PC-3 (cell line): ENCODE measurements at regions not wholly inside any gene's neighbourhood (a gene's known extent, or its start where the extent isn't known, plus 50 kb on each side); places are given as distances from the start of the nearest gene placed in this dataset.

ENCODE experiments used
- ATAC-seq: fragments of 200-7000 bp; cut with Tn5 transposase; 2 replicates; pipeline ENCODE4 v1.9.1; 2020; ENCODE audit warnings: mild to moderate bottlenecking, moderate library complexity
- BruUV-seq: library from RNA; stranded (reverse); fragments of 400-500 nt; replicated peaks from 2 replicates; lab custom pipeline; 2021; lab: Mats Ljungman, UMichigan
- CTCF ChIA-PET: fragments of 300-600 bp; sonication (Branson Sonifier 250); formaldehyde crosslinking; loops from one replicate; lab custom pipeline; 2022; ENCODE audit warnings: antibody characterized with exemption; lab: Charles Lee
- POLR2A ChIA-PET: fragments of 300-600 bp; sonication (Branson Sonifier 250); formaldehyde crosslinking; loops from one replicate; lab custom pipeline; 2022; ENCODE audit warnings: antibody characterized with exemption; ENCODE audit not compliant: unreplicated experiment; lab: Charles Lee
- DNase-seq: peaks from one replicate; pipeline ENCODE4 v3.0.0-alpha.2; 2015
- H2AFZ ChIP-seq: fragments of 300-600 bp; sonication (generic); 2 replicates; pipeline ENCODE4 v1.6.0; 2016; ENCODE audit warnings: antibody characterized with exemption, low read length
- H3F3A ChIP-seq: fragments of 300-600 bp; sonication (generic); one replicate; pipeline ENCODE4 v1.6.0; 2017; ENCODE audit warnings: antibody characterized with exemption, low read length, control low read depth, mild to moderate bottlenecking; ENCODE audit not compliant: unreplicated experiment
- H3K27ac ChIP-seq: fragments of 300-600 bp; sonication (generic); 2 replicates; pipeline ENCODE4 v1.5.1; 2016; ENCODE audit warnings: mild to moderate bottlenecking, low read length
- H3K27me3 ChIP-seq: fragments of 300-600 bp; sonication (generic); 2 replicates; pipeline ENCODE4 v1.6.1; 2016; ENCODE audit warnings: low read length, mixed read lengths
- H3K36me3 ChIP-seq: fragments of 300-600 bp; sonication (generic); 2 replicates; pipeline ENCODE4 v1.6.1; 2016; ENCODE audit warnings: low read depth, mixed run types, low read length, mixed read lengths
- H3K4me1 ChIP-seq: fragments of 300-600 bp; sonication (generic); 2 replicates; pipeline ENCODE4 v1.5.1; 2016; ENCODE audit warnings: low read length; ENCODE audit not compliant: insufficient read depth
- H3K4me2 ChIP-seq: fragments of 300-600 bp; sonication (generic); 2 replicates; pipeline ENCODE4 v1.6.0; 2016; ENCODE audit warnings: low read length
- H3K4me3 ChIP-seq: fragments of 300-600 bp; sonication (generic); 2 replicates; pipeline ENCODE4 v1.5.1; 2016; ENCODE audit warnings: mild to moderate bottlenecking, low read length, mixed read lengths
- H3K79me2 ChIP-seq: fragments of 300-600 bp; sonication (generic); 2 replicates; pipeline ENCODE4 v1.6.1; 2017; ENCODE audit warnings: low read length, mixed read lengths
- H3K9ac ChIP-seq: fragments of 300-600 bp; sonication (generic); 2 replicates; pipeline ENCODE4 v1.6.0; 2016; ENCODE audit warnings: mild to moderate bottlenecking, low read length
- H3K9me2 ChIP-seq: fragments of 300-600 bp; sonication (generic); replicated peaks from 2 replicates; pipeline ENCODE4 v1.6.1; 2016; ENCODE audit warnings: mixed run types, low read length, mixed read lengths
- H3K9me3 ChIP-seq: fragments of 300-600 bp; sonication (generic); 2 replicates; pipeline ENCODE4 v1.6.1; 2016; ENCODE audit warnings: low read length, mixed read lengths
- H4K20me1 ChIP-seq: fragments of 300-600 bp; sonication (generic); 2 replicates; pipeline ENCODE4 v1.6.1; 2016; ENCODE audit warnings: low read length, mixed read lengths
- CTCF ChIP-seq: fragments of 300-600 bp; sonication (generic); conservative IDR thresholded peaks from 2 replicates; pipeline ENCODE4 v1.5.1; 2017; ENCODE audit warnings: antibody characterized with exemption, low read depth, mild to moderate bottlenecking, low read length
- EZH2 ChIP-seq: fragments of 300-600 bp; sonication (generic); IDR thresholded peaks from one replicate; pipeline ENCODE4 v1.6.1; 2017; ENCODE audit warnings: antibody characterized with exemption, mild to moderate bottlenecking, low read length; ENCODE audit not compliant: unreplicated experiment
- EZH2phosphoT487 ChIP-seq: fragments of 300-600 bp; sonication (generic); IDR thresholded peaks from 2 replicates; pipeline ENCODE4 v1.6.1; 2018; ENCODE audit warnings: mild to moderate bottlenecking, antibody characterized with exemption, low read length, borderline replicate concordance
- intact Hi-C: fragments of 100-400 bp; cut with micrococcal nuclease; formaldehyde crosslinking; loops from 2 replicates; pipeline ENCODE4 v1.9.0; 2023

DNA sequence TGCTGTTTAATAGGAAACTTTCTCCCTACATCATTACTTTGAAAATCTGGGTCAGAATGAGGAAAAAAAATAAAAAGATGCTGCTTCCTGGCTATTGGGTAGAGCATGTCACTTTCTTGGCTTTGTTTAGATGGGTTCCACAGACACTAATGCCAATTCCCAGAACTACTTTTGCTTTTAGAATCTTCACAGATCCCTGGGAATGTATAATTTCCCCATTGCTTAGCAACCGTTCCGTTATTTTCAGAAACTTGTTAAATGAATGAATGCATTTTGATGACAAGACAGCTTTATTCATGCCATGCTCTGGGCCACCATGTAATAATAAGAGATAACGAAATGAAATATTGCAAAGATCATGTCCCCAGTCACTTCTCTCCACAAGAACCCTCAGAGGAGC lies 126.5 kb upstream of the TRPC7 start:
- Histone ChIP-seq H2AFZ (no peak overlapping the region), H4K20me1 (no peaks in the 10 kb centered on the region), H3K4me2 (no peak overlapping the region), H3K79me2 (no peaks in the 10 kb centered on the region), H3K4me1 (no peaks in the 10 kb centered on the region), H3K27ac (no peak overlapping the region), H3K9ac (no peak overlapping the region), H3F3A (no peaks in the 10 kb centered on the region), H3K4me3 (no peak overlapping the region), H3K9me3 (no peaks in the 10 kb centered on the region), H3K36me3 (no peaks in the 10 kb centered on the region), H3K9me2 (no peaks in the 10 kb centered on the region), H3K27me3 (no peaks in the 10 kb centered on the region; the same call in 1 of the 2 replicates)
- CTCF ChIA-PET = no interaction called here
- no peak for DNase-seq
- BruUV-seq = no TSS peak
- intact Hi-C loops = no loop called here
- no peak for ATAC-seq
- POLR2A ChIA-PET = no interaction called here
- TF ChIP-seq CTCF (no peak), EZH2 (no peak), EZH2phosphoT487 (no peak)

DNA sequence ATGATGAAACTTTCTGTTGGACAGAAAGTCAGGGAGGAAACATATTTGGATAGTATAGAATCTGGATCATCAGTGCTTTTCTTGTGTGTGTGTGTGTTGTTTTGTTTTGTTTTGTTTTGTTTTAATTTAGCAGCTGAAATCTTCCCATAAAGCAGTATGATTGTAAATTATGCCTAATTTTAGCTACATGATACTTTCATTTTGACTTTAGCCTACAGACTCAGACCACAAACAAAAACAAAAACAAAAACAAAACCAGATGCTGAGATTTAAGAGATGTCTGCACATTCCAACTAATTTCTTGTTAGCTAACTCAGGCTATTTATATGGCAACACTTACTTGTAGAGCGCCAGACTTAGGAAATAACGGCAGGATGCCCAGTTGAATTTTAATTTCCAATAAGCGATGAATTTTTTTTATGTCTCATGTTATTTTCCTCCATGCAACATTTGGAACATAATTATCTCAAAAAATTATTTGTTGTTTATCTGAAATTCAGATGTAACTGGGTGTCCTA lies 119.5 kb upstream of the TRPC7 start:
- POLR2A ChIA-PET = no interaction called here
- H3K4me2 ChIP-seq = no peak overlapping the region
- BruUV-seq = no TSS peak
- H3K9me3 ChIP-seq = no peaks in the 10 kb centered on the region
- H3K36me3 ChIP-seq = no peaks in the 10 kb centered on the region
- H3K27ac ChIP-seq = no peak overlapping the region
- H2AFZ ChIP-seq = no peak overlapping the region
- no peak overlapping the region for H3K4me3 ChIP-seq
- no peak for ATAC-seq
- H4K20me1 ChIP-seq = no peaks in the 10 kb centered on the region
- no peaks in the 10 kb centered on the region for H3K4me1 ChIP-seq
- TF ChIP-seq EZH2phosphoT487 (no peak), CTCF (no peak), EZH2 (no peak)
- H3K9me2 ChIP-seq = no peaks in the 10 kb centered on the region
- peaks cover 23% of the 10 kb centered on the region for H3K27me3 ChIP-seq
- no peak overlapping the region for H3K9ac ChIP-seq
- H3K79me2 ChIP-seq = no peaks in the 10 kb centered on the region
- no peak for DNase-seq
- CTCF ChIA-PET = no interaction called here
- H3F3A ChIP-seq = no peaks in the 10 kb centered on the region
- intact Hi-C loops = no loop called here

- POLR2A ChIA-PET = no interaction called here
- peaks cover 23% of the 10 kb centered on the region for H3K27me3 ChIP-seq
- no peak for DNase-seq
Observed at GRCh38 chr5:136482206-136482605, 116.9 kb upstream of the TRPC7 start.

More at GRCh38 chr5:136482206-136482605, 116.9 kb upstream of the TRPC7 start:
- H3K27ac ChIP-seq = no peak overlapping the region
- H3K79me2 ChIP-seq = no peaks in the 10 kb centered on the region
- no peak overlapping the region for H3K9ac ChIP-seq
- H2AFZ ChIP-seq = no peak overlapping the region
- intact Hi-C loops = no loop called here
- no TSS peak for BruUV-seq
- no peaks in the 10 kb centered on the region for H3F3A ChIP-seq
- no peaks in the 10 kb centered on the region for H3K9me3 ChIP-seq
- TF ChIP-seq EZH2phosphoT487 = no peak
- TF ChIP-seq CTCF = no peak
- TF ChIP-seq EZH2 = no peak
- no peaks in the 10 kb centered on the region for H3K36me3 ChIP-seq
- H3K4me1 ChIP-seq = no peaks in the 10 kb centered on the region
- no peak for ATAC-seq
- CTCF ChIA-PET = no interaction called here
- H3K4me2 ChIP-seq = no peak overlapping the region
- H3K9me2 ChIP-seq = no peaks in the 10 kb centered on the region
- no peaks in the 10 kb centered on the region for H4K20me1 ChIP-seq
- no peak overlapping the region for H3K4me3 ChIP-seq
